Urothelium cell line (cell line): ENCODE measurements at regions not wholly inside any gene's neighbourhood (a gene's known extent, or its start where the extent isn't known, plus 50 kb on each side); places are given as distances from the start of the nearest gene placed in this dataset.
"Not testable (repeated sequence)": the region's sequence is repeated elsewhere in the genome, so short reads cannot be mapped to it uniquely, and the experiment has no call there.

Source experiments
- DNase-seq: peaks from one replicate; pipeline ENCODE4 v3.0.0; 2011; ENCODE audit warnings: low spot score, mixed read lengths
- FAIRE-seq: peaks from 2 replicates; lab custom pipeline; 2011; peaks lifted over from hg19 to GRCh38; lab: Jason Lieb, UNC

DNA sequence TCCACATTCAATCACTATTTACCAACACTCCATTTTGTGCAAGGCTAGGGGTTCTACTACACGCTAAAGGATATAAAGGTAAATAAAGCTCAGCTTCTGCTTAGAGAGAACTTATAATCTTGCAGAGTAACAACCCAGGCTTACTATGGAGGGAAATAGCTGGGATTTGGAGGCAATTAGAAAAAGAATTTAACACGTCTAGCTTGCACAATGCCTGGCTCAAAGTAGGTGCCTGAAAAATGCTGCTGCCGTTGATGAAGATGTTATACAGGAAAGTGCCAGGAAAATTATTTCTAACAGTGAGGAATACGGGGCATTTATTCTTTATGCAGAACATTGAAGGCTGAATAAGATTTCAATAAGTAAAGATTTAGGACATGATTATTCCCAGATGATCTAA is 214.2 kb downstream of the KITLG start:
- FAIRE-seq = no peak
- DNase-seq = no peak

DNA sequence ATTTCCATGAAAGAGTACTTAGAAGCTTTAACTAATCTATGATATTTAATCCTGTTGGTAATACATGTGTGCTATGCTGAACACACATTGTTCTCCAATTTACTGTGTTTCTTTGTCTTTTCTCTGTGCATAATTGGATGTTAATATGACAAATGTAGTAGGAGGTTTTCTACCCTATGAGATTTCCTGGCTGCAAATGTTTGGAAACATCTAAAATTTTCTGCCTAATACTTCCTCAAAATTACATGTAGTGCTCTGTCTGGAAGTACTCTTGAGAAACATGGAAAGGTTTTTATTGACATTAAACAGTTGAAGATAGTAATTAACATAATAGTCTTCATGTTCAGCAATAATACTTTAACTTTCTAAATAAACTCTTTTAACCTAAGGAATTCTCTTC is 213.0 kb downstream of the KITLG start:
- no peak for FAIRE-seq
- DNase-seq = no peak

DNA sequence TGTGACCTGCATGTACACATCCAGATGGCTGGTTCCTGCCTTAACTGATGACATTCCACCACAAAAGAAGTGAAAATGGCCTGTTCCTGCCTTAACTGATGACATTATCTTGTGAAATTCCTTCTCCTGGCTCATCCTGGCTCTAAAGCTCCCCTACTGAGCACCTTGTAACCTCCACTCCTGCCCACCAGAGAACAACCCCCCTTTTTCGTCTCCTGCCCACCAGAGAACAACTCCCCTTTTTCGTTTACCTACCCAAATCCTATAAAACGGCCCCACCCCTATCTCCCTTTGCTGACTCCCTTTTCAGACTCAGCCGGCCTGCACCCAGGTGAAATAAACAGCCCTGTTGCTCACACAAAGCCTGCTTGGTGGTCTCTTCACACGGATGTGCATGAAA is 212.2 kb downstream of the KITLG start:
- FAIRE-seq, DNase-seq: not testable (repeated sequence)

DNA sequence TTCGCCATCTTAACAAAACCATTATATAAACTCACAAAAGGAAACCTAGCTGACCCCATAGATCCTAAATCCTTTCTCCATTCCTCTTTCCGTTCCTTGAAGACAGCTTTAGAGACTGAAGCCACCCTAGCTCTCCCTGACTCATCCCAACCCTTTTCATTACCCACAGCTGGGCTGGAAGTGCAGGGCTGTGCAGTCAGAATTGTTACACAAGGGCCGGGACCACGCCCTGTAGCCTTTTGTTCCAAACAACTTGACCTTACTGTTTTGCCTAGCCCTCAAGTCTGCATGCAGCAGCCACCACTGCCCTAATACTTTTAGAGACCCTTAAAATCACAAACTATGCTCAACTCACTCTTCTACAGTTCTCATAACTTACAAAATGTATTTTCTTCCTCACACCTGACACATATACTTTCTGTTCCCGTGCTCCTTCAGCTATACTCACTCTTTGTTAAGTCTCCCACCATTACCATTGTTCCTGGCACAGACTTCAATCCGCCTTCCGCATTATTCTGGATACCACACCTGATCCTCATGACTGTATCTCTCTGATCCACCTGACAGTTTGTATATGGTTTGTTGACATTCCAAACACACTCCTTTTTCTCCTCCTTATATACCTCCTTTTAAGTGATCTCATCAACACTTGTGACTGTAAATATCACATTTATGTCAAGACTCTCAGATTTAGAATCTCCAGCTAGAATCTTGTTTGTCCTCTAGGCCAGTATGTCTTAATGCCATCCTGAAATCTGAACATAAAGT is 208.7 kb downstream of the KITLG start:
- FAIRE-seq (no peak), DNase-seq (no peak)

DNA sequence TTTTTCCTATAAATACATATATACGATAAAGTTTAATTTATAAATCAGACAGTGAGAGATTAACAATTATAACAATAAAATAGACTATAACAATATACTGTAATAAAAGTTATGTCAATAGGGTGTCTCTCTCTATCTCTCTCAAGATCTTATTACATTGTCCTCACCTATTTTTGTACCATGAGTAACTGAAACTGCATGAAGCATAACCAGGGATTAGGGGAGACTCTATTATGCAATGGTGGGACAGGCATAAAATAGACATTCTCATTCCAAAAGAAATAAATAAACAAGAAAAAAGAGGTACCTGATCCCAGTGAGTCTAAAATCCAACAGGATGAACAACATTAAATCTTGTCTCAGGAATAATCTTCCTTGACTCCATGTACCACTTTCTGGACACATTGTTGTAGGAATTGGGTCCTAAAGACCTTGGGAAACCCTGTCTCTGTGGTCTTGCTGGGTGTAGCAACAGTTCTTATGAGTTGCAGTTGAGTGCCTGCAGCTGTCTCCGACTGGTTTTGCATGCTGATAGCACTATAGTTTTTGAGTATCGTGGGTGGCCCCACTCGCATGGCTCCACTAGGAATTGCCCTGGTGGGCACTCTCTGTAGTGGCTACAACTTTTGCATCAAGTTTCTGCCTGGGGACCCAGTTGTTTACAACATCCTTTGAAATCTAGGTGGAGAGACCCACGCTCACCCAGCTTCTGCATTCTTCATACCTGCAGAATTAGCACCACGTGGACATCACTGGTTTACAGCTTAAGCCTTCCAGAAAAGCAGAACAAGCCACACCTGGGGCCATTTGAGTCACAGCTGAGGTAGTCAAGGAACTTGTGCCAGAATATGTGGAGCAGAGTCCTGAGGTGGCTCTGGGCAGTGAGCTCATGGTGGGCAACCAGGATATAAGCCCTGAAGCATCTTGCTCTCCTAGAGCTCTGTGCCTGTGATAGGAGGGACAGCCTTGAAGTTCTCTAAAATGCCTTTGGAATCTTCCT is 204.7 kb downstream of the KITLG start:
- DNase-seq = no peak
- no peak for FAIRE-seq

DNA sequence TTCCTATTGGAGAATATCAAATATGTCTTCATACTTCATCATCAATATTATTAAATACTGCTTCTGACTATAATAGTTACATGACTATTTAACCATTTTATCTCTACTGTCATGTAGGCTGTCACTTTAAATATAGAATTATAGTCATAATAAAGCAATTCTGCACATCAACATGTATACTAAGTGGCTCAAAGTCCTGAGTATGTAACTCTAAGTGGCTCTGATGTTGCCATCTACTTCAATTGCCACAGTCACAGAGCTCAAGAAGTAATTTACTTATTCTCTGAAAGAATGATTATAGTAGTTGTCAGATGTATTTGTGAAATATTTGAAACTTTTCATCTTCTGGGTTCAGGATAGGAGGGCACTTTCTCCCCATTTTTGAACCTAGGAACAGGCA is 202.3 kb downstream of the KITLG start:
- FAIRE-seq (no peak), DNase-seq (no peak)

DNA sequence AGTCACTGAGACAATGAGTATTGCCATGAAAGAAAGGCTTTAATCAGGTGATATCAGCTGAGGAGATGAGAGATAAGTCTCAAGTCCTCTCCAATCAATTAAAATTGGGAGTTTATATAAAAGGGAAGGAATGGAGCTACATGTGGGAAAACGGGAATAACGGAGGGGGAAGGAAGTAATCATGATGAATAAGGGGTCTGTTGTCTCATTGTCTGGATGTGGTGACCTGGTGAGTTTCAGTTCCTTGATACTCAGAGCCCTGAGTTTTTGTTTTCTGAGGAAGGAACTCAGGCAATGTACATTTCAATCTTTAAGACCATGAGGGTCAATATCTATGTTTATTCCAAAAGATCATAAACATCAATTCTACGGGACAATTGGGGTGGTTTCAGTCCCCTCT is 198.8 kb downstream of the KITLG start:
- FAIRE-seq (no peak), DNase-seq (no peak)

DNA sequence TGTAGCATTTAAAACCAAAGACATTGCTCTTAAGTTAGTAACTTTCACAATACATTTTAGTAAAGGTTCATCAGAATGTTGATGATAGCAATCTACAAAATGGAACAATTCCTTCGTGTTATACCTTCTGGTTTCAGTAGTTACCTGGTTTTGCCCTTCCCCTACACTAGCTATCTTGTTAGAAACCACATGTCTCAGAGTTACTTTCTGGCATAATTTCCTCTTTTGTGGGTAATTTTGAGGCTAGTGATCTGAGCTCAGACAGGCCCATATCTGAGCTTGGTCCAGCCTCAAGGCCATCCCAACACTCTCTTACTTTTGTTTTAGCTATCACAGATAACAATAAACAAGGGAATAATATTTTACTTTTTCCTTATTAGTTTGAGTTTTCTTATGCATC is 196.9 kb downstream of the KITLG start:
- DNase-seq (no peak), FAIRE-seq (no peak)

DNA sequence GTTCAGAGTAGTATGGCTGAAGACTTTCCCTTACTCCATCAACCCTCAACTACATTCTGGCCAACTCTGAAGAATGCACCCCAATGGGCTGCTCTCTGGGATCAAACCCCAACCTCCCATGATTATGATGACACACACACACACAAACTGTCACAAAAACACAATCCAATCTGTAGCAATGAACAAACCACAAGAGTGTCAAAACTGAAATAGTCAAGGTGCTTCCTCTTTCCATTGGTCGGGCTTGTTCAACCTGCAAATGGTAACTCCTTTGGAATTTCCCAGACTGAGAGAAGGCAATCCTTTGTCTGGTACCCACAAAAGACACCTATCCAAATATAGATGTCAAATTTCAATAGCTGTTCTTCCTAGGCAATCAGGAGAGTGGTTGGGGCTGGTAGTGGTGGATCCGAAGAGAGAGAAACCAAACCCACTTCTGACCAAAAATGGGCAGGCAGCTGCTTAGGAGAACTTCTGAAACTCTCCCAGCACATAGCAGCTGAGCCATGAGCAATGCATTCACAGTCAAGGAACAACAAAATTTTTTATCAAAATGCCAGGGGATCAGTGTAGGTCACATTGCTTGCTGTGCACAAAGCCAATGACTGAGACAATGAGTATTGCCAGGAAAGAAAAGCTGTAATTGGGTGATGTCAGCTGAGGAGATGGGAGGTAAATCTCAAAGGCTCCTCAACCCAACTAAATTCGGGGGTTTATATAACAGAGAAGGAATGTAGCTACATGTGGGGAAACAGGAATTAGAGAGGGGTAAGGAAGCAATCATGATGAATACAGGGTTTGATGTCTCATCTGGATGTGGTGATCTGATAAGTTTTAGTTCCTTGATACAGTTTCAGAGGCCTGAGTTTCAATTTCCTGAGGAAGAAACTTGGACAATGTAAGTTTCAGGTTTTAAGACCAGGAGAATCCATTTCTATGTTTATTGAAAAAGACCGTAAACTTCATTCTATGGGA is 191.4 kb downstream of the KITLG start:
- DNase-seq (no peak), FAIRE-seq (no peak)

DNA sequence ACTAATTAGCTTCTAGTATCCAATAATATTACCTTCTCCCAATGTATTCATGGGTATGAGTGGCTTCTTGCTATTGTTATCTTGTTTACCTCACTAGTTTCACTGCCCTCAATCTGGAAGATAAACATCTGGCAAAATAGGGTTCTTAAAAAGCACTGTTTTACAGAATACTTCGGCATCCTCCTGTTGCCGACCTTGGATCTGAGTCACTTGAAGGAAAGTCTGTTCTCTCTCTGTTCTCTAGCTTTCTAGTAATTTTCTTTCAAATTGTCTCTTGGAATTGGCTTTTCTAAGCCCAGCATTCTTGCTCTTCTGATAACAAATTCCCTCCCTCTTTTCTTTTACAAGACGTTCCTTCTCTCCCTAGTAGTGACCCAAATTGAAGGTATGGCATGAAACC is 189.5 kb downstream of the KITLG start:
- FAIRE-seq (no peak), DNase-seq (no peak)

DNA sequence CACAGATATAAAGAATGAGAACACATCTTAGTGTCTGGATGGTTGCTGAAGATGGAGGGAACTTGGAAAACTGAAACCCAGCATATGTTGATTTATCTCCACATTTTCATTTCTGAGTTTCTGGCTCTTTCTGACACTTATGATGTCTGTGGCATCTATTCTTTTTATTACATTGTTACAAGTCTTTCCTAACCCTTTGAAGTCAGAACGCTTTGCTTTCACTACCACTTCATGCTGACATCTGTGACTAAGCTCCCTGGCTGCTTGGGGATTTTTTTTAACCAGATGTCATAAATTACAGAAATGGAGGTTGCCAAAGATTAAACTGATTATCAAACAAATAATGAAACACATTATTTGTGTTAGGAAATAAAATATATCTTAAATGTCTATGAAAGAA is 188.7 kb downstream of the KITLG start:
- DNase-seq = no peak
- no peak for FAIRE-seq

DNA sequence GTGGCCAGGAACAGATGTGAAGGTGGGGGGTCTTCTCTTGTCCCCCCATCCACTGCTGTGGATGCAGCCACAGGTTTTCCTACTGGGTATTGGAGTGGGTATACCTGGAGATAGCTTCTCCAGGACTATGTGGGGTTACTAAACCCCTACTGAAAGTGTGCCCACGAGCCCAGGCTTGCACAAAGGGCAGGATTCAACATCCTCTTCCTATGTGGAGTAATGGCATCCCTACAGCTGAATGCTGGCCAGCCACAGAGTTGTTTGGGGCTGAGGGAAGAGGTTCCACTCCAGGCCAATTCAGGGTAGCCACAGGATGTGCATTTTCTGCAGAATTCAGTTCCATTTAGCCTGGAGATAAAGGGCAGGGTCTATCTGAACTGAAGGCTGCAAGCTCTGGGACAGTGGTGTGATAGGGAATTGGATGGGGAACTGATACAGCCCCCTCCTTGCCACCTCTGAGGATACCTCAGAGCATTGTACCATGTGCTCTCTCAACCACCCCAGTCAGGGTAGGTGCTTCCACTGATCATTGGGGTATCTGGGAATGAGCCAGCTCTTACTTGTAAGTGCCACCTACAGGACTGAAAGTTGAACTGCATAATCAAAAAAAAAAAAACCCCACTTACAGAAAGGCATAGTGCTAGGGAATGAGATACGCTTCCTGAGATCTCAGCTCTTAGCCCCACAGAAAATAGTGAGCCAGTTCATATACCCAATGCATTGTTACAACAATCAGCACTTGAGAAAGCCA is 187.1 kb downstream of the KITLG start:
- DNase-seq = no peak
- FAIRE-seq = no peak

DNA sequence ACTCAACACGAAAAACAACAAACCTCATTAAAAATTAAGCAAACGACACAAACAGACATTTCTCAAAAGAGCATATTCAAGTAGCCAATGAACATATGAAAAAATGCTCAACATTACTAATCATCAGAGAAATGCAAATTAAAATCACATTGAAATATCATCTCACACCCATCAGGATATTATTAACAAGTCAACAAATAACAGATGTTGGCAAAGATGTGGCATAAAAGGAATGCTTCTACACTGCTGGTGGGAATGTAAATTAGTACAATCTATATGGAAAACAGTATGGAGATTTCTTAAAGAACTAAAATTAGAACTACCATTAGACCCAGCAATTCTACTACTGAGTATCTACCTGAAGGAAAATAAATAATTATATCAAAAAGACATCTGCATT is 182.2 kb downstream of the KITLG start:
- FAIRE-seq = no peak
- DNase-seq = no peak

DNA sequence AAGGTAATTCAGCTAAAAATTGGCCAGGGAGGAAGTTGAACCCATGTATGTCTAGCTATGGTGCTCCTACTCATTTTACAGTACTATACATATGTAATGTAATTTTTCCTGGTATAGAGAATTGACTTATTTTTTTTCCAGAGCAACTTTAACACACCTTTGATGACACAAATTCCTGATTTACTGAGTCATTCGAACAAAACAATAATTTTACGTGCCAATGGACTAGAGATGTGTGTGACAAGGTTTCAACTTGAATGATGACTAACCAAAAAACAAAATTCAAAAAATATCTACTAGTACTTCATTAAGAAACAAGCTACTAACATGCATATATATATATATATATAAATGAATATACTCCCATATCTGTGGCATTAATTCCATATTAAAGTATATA is 180.5 kb downstream of the KITLG start:
- FAIRE-seq (no peak), DNase-seq (no peak)

DNA sequence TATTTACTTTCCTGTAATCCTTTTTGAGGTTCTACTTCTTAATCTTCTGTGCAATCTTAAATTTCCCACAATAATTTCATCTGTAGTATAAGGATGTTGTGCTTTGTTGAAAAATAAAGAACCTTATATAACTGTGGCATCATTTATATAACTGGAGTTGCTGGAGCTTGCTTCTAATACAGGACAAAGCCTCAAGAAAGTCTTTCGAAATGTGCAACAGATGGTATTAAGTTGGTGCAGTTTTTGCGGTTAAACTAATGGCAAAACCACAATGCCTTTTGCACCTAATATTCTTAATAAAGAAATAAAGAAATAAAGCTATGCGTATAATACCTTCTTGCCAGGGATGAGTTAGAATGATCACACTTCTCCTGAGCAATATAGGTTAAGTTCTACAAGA is 180.0 kb downstream of the KITLG start:
- no peak for FAIRE-seq
- DNase-seq = no peak

DNA sequence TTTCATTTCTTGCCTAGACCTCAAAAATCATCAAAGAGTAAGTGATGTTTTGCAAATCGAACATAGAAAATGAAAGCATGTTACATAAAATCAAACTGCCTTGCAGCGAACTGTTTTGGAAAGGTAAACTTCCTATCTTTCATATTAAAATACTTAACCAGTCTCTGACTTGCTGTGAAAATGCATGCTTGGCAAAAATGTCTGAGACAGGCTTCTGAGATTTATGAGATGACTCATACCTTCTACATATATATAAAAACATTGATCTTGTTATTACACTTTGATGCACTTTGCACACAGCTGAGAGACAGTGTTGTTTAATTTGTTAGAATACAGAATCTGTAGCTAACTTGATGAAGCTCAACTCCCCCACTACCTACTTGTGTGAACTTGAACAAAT is 179.1 kb downstream of the KITLG start:
- DNase-seq (no peak), FAIRE-seq (no peak)

DNA sequence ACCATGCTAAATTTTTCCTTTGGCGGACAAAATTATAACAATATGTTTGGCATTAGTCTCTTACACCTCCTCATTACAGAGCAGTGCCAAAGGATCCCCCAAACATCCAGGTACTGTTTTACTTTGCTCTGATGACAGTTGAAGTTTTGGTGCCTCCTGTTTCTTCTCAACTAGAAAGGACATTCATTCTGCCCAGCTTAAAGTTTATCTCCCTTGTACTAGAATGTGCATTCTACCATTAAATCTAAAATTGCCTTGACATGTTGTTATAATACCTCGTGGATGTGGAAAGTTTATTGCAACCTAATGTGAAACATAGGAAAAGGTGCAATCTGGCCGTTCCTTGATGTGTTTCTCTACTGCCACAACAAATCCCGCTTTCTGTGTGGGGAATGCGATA is 173.4 kb downstream of the KITLG start:
- DNase-seq = no peak
- FAIRE-seq = no peak

DNA sequence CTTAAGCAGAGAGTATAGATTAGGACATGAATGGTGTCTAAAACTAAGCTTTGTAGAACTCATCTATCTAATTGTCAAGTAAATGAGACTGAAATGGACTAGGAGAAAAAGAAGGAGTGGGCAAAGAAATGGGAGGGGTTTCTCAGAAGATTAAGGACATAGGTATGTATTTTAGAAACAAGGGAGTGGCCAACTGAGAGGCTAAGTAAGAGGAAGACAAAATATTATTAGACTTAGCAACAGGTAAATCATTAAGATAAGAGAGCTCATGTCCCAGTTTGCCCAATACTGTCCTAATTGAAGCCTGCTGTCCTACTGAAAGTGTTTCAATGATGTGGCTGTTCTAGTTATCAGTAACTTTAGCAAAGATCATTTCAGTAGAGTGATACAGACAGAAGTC is 171.4 kb downstream of the KITLG start:
- DNase-seq (no peak), FAIRE-seq (no peak)

DNA sequence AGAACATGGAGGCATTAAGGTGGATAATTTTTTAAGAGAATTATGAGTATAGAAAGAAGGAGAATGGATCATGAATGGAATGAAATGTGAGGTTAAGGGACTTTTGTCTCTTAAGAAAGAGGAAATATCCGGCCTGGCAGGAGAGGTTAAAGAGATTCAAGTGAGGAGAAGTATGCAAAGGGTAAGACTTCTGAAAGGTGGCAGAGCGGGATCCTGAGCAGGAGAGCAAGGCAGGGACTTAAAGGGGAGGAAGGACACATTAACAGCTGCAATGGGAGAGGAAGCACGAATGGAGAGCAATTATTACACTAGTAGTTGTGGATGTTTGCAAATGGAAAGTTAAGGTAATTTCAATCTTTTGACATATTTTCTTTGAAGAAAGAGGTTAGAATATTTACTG is 171.0 kb downstream of the KITLG start:
- FAIRE-seq = no peak
- no peak for DNase-seq

DNA sequence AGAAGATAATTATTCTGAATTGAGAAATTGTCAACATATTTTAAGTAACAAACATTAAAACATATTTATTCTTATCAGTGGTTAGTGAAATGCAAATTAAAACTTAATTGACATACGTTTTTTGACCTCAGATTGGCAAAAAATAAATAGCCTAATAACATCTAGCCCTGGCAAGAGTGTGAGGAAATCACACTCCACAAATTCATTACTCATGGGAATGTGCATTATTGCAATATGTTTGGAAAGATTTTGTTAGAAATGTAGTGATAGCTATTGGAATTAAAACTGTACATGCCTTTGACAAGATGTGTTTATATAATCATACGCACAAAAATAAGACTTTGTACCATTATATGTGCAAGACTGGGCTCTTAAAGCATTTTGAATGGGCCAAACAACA is 168.6 kb downstream of the KITLG start:
- FAIRE-seq (no peak), DNase-seq (no peak)
